Endothelial cell of umbilical vein (primary cell): ENCODE measurements at regions not wholly inside any gene's neighbourhood (a gene's known extent, or its start where the extent isn't known, plus 50 kb on each side); places are given as distances from the start of the nearest gene placed in this dataset.

ENCODE experiments used
- BruUV-seq: library from RNA; stranded (reverse); fragments of 400-500 nt; replicated peaks from 2 replicates; lab custom pipeline; 2021; lab: Mats Ljungman, UMichigan
- CTCF ChIA-PET: fragments of 300-600, 350-600 bp; sonication (Branson Sonifier 250); formaldehyde crosslinking; loops from one replicate; lab custom pipeline; 2021; ENCODE audit warnings: antibody characterized with exemption, inconsistent platforms; lab: Charles Lee
- POLR2A ChIA-PET: fragments of 300-600, 350-600 bp; sonication (Branson Sonifier 250); formaldehyde crosslinking; loops from one replicate; lab custom pipeline; 2021; ENCODE audit warnings: antibody characterized with exemption, inconsistent platforms; lab: Charles Lee
- DNase-seq: peaks from one replicate; pipeline ENCODE4 v3.0.0-alpha.2; 2011; ENCODE audit warnings: low read depth, low spot score
- FAIRE-seq: peaks from 2 replicates; lab custom pipeline; 2011; peaks lifted over from hg19 to GRCh38; lab: Jason Lieb, UNC
- H2AFZ ChIP-seq: 2 replicates; pipeline ENCODE4 v1.6.0; 2012; ENCODE audit warnings: low read depth, low read length, control low read depth, inconsistent platforms
- H3K27ac ChIP-seq: 2 replicates; pipeline ENCODE4 v1.5.1; 2011; ENCODE audit warnings: low read depth, mild to moderate bottlenecking, control low read depth, low read length, moderate library complexity; ENCODE audit not compliant: insufficient read depth
- H3K27me3 ChIP-seq, 2 experiments: 2 replicates each; pipeline versions ENCODE4 v1.6.0 to v1.6.1; 2011; ENCODE audit warnings: low read length in 2 of 2, mixed read lengths in 1 of 2; ENCODE audit not compliant: control insufficient read depth in 2 of 2, insufficient read depth in 2 of 2
- H3K36me3 ChIP-seq, 2 experiments: 2 replicates in 1 of 2; 3 replicates in 1 of 2; pipeline ENCODE4 v1.5.1; 2011; ENCODE audit warnings: low read length in 2 of 2, mild to moderate bottlenecking in 1 of 2, moderate library complexity in 1 of 2; ENCODE audit not compliant: control insufficient read depth in 2 of 2, insufficient read depth in 2 of 2; ENCODE audit errors: extremely low read depth in 1 of 2
- H3K4me1 ChIP-seq: 3 replicates; pipeline ENCODE4 v1.5.1; 2011; ENCODE audit warnings: mild to moderate bottlenecking, low read length; ENCODE audit not compliant: control insufficient read depth, insufficient read depth; ENCODE audit errors: extremely low read depth
- H3K4me2 ChIP-seq: 2 replicates; pipeline ENCODE4 v1.6.1; 2011; ENCODE audit warnings: low read length, control low read depth, mixed read lengths; ENCODE audit not compliant: insufficient read depth
- H3K4me3 ChIP-seq, 3 experiments: fragments of 200-600 bp in 1 of 3; sonication (generic), shearing (Covaris generic) in 1 of 3; replicated peaks in 1 of 3; 2 replicates each; pipeline ENCODE4 v1.5.1; 2011 to 2016; ENCODE audit warnings: control low read depth in 3 of 3, low read length in 3 of 3, mild to moderate bottlenecking in 2 of 3, inconsistent platforms in 1 of 3, low read depth in 1 of 3, moderate library complexity in 1 of 3; ENCODE audit not compliant: insufficient read depth in 1 of 3
- H3K79me2 ChIP-seq: 2 replicates; pipeline ENCODE4 v1.6.0; 2012; ENCODE audit warnings: low read length, inconsistent platforms; ENCODE audit not compliant: control insufficient read depth, insufficient read depth
- H3K9ac ChIP-seq: replicated peaks from 2 replicates; pipeline ENCODE3; 2011; ENCODE audit warnings: low read length, control low read depth; ENCODE audit not compliant: insufficient read depth; ENCODE audit errors: extremely low read depth
- H3K9me1 ChIP-seq: replicated peaks from 3 replicates; pipeline ENCODE4 v1.6.0; 2011; ENCODE audit warnings: mild to moderate bottlenecking, low read length; ENCODE audit not compliant: control insufficient read depth, insufficient read depth; ENCODE audit errors: extremely low read depth
- H3K9me3 ChIP-seq: replicated peaks from 2 replicates; pipeline ENCODE4 v1.5.1; 2012; ENCODE audit warnings: low read length, inconsistent platforms; ENCODE audit not compliant: control insufficient read depth, insufficient read depth
- H4K20me1 ChIP-seq: replicated peaks from 2 replicates; pipeline ENCODE3; 2011; ENCODE audit warnings: mild to moderate bottlenecking, low read length; ENCODE audit not compliant: control insufficient read depth, insufficient read depth; ENCODE audit errors: extremely low read depth
- EZH2 ChIP-seq: IDR thresholded peaks from 2 replicates; pipeline ENCODE4 v1.6.1; 2012; ENCODE audit warnings: borderline replicate concordance, low read depth, mild to moderate bottlenecking, moderate library complexity, low read length, inconsistent platforms; ENCODE audit not compliant: severe bottlenecking
- FOS ChIP-seq: IDR thresholded peaks from 2 replicates; pipeline ENCODE4 v1.6.1; 2011; ENCODE audit warnings: mild to moderate bottlenecking, low read length, moderate library complexity, borderline replicate concordance; ENCODE audit not compliant: insufficient read depth
- GATA2 ChIP-seq: IDR thresholded peaks from 2 replicates; pipeline ENCODE4 v1.7.0; 2011; ENCODE audit warnings: low read depth, mild to moderate bottlenecking, moderate library complexity, mixed read lengths, low read length; ENCODE audit not compliant: insufficient read length, insufficient read depth
- JUN ChIP-seq: IDR thresholded peaks from 2 replicates; pipeline ENCODE4 v1.6.1; 2011; ENCODE audit warnings: borderline replicate concordance, low read depth; ENCODE audit not compliant: insufficient read length, insufficient read depth
- MAX ChIP-seq: IDR thresholded peaks from 2 replicates; pipeline ENCODE4 v1.6.1; 2011; ENCODE audit not compliant: insufficient read depth, insufficient read length
- MYC ChIP-seq: IDR thresholded peaks from one replicate; pipeline ENCODE4 v1.6.1; 2011; ENCODE audit warnings: mild to moderate bottlenecking, low read depth, low read length
- POLR2A ChIP-seq: IDR thresholded peaks from 2 replicates; pipeline ENCODE4 v1.6.1; 2012; ENCODE audit warnings: low read depth, mild to moderate bottlenecking, control low read depth, low read length
- dilution Hi-C: fragments of 300-500 bp; cut with MboI; formaldehyde crosslinking; loops from one replicate; pipeline ENCODE4 v1.15.0; 2019; ENCODE audit warnings: low sequenced_read_pairs; ENCODE audit not compliant: extremely low pct_ligation_motif_present
- intact Hi-C: fragments of 100-400 bp; cut with micrococcal nuclease; formaldehyde crosslinking; loops from one replicate; pipeline ENCODE4 v1.10.0; 2022
- TF ChIP-seq, protein P1 (sequence below), 2 donors: IDR thresholded peaks; 1 replicate in 1 of 2; 2 replicates in 1 of 2; pipeline ENCODE4 v1.5.1; 2011; ENCODE audit warnings: low read length in 2 of 2, mild to moderate bottlenecking in 2 of 2, moderate library complexity in 2 of 2, control low read depth in 1 of 2, inconsistent platforms in 1 of 2, low read depth in 1 of 2; ENCODE audit not compliant: insufficient read depth in 1 of 2; ENCODE audit errors: extremely low read depth in 1 of 2

DNA sequence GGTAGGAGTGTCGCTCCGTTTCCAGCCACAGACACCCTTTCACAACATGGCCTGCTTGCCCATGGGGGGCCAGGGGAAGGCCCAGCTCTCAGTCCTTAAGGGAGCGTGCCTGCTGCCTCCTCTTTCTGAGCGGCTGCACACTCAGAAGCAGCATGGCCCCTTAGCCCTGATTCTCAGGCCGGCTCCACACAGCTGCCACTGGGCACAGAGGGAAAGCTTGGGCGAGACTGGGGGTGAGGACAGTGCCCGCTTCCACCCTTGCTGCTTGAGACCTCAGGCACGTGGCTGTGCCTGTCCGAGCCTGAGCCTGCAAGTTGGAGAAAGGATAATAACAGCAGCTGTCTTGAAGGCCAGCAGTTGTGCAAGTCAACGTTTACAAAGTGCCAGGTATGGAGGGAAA is 416.3 kb downstream of the SHANK2 start:
- Histone ChIP-seq H3K4me2 (no peak overlapping the region), H3K27ac (no peak overlapping the region), H2AFZ (no peak overlapping the region), H3K4me1 (no peaks in the 10 kb centered on the region), H3K9ac (no peak overlapping the region), H3K79me2 (no peaks in the 10 kb centered on the region), H3K27me3 (no peaks in the 10 kb centered on the region), H3K36me3 (no peaks in the 10 kb centered on the region), H4K20me1 (no peaks in the 10 kb centered on the region), H3K9me1 (no peaks in the 10 kb centered on the region), H3K9me3 (peaks cover 2% of the 10 kb centered on the region), H3K4me3 (no peak overlapping the region)
- ChIA-PET CTCF (no interaction called here), POLR2A (no interaction called here)
- intact Hi-C loops, result no loop called here
- no TSS peak for BruUV-seq
- TF ChIP-seq POLR2A, result no peak
- DNase-seq, result no peak
- FAIRE-seq, result no peak
- dilution Hi-C loops, result no loop called here

- Histone ChIP-seq H3K9me3 (peaks cover 2% of the 10 kb centered on the region), H3K9ac (no peak overlapping the region), H3K9me1 (no peaks in the 10 kb centered on the region), H3K27me3 (no peaks in the 10 kb centered on the region), H3K4me2 (no peak overlapping the region), H3K79me2 (no peaks in the 10 kb centered on the region), H3K4me3 (no peak overlapping the region), H2AFZ (no peak overlapping the region), H3K4me1 (no peaks in the 10 kb centered on the region), H3K27ac (no peak overlapping the region), H4K20me1 (no peaks in the 10 kb centered on the region), H3K36me3 (no peaks in the 10 kb centered on the region)
- dilution Hi-C loops, result no loop called here
- CTCF ChIA-PET, result no interaction called here
- no peak for FAIRE-seq
- TF ChIP-seq GATA2 (no peak), MYC (no peak), JUN (no peak), FOS (no peak), MAX (no peak), EZH2 (no peak), POLR2A (no peak)
- TF ChIP-seq, protein P1, sequence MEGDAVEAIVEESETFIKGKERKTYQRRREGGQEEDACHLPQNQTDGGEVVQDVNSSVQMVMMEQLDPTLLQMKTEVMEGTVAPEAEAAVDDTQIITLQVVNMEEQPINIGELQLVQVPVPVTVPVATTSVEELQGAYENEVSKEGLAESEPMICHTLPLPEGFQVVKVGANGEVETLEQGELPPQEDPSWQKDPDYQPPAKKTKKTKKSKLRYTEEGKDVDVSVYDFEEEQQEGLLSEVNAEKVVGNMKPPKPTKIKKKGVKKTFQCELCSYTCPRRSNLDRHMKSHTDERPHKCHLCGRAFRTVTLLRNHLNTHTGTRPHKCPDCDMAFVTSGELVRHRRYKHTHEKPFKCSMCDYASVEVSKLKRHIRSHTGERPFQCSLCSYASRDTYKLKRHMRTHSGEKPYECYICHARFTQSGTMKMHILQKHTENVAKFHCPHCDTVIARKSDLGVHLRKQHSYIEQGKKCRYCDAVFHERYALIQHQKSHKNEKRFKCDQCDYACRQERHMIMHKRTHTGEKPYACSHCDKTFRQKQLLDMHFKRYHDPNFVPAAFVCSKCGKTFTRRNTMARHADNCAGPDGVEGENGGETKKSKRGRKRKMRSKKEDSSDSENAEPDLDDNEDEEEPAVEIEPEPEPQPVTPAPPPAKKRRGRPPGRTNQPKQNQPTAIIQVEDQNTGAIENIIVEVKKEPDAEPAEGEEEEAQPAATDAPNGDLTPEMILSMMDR (IDR thresholded peaks at IDR 0.05; ENCODE audit: extremely low read depth in 1 of 2, insufficient read depth in 1 of 2, low read depth in 1 of 2, low read length in 2 of 2), result no peak
- intact Hi-C loops, result no loop called here
- no peak for DNase-seq
- POLR2A ChIA-PET, result no interaction called here
- no TSS peak for BruUV-seq
These were observed 414.2 kb downstream of the SHANK2 start for GRCh38 chr11:70838198-70838597.
